ENCODE measurements at regions not wholly inside any gene's neighbourhood (a gene's known extent, or its start where the extent isn't known, plus 50 kb on each side); places are given as distances from the start of the nearest gene placed in this dataset.

DNA sequence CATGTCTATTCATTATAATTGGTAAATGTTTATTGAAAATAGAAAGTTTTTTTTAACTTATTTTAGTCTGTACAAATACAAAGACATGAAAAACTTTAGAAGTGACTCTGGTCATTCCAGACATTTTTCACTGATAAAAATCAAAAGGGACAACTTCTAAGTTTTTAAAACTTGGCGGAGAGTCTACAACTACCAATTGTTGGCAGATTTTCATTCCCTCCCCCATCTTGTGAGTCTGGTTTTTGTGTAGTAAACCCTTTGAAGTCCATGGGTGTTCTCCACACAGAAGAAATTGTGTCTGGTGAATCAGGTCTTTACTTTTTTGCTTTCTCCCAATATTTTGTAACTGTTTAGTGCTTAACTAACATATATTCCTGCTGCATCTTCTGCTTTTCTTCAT lies 336.5 kb downstream of the PDGFC start:
- Histone ChIP-seq H3K4me1 (ENCODE audit: insufficient read depth, low read length) (no peaks in the 10 kb centered on the region), H3K9ac (ENCODE audit: low read depth, low read length) (no peak overlapping the region), H3K4me3 (ENCODE audit: low read depth in 1 of 2, low read length in 2 of 2) (no peak overlapping the region), H2AFZ (ENCODE audit: low read depth, low read length) (no peak overlapping the region), H3K36me3 (ENCODE audit: insufficient read depth, low read length) (no peaks in the 10 kb centered on the region), H3K27ac (ENCODE audit: low read length) (no peak overlapping the region), H3K4me2 (ENCODE audit: insufficient read depth, low read length) (no peak overlapping the region), H3K9me3 (ENCODE audit: insufficient read depth, low read length, severe bottlenecking) (no peaks in the 10 kb centered on the region), H4K20me1 (ENCODE audit: insufficient read depth, low read length) (no peaks in the 10 kb centered on the region), H3K27me3 (ENCODE audit: insufficient read depth, low read length, poor library complexity) (no peaks in the 10 kb centered on the region), H3K79me2 (ENCODE audit: insufficient read depth, low read length) (no peaks in the 10 kb centered on the region)
- TF ChIP-seq, protein P1, sequence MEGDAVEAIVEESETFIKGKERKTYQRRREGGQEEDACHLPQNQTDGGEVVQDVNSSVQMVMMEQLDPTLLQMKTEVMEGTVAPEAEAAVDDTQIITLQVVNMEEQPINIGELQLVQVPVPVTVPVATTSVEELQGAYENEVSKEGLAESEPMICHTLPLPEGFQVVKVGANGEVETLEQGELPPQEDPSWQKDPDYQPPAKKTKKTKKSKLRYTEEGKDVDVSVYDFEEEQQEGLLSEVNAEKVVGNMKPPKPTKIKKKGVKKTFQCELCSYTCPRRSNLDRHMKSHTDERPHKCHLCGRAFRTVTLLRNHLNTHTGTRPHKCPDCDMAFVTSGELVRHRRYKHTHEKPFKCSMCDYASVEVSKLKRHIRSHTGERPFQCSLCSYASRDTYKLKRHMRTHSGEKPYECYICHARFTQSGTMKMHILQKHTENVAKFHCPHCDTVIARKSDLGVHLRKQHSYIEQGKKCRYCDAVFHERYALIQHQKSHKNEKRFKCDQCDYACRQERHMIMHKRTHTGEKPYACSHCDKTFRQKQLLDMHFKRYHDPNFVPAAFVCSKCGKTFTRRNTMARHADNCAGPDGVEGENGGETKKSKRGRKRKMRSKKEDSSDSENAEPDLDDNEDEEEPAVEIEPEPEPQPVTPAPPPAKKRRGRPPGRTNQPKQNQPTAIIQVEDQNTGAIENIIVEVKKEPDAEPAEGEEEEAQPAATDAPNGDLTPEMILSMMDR (IDR thresholded peaks at IDR 0.05; ENCODE audit: borderline replicate concordance, extremely low read depth, low read length, poor library complexity, severe bottlenecking): no peak
- TF ChIP-seq EZH2 (IDR thresholded peaks at IDR 0.05; ENCODE audit: borderline replicate concordance, low read depth, low read length, severe bottlenecking): no peak
- DNase-seq (no peak), ATAC-seq (ENCODE audit: insufficient read depth, low read depth) (no peak)

DNA sequence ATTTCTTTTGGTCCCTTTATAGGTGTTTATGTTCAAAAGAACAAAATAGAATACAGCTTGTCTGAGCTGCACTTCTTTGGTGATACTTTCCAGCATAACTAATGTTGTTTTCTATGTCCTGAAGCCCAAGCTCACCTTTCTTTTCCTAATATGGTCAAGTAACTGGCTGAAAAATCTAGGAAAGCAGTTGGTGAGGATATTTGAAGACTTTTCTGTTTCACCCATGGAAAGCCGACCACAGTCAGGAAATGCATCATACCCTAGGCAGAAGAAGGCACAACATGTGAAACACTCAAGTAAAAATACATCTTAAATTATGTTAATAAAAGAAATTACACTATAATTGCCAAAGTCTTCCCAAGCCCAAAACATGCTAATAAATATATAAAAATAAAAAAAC lies 337.0 kb downstream of the PDGFC start:
- no peaks in the 10 kb centered on the region for H3K9me3 ChIP-seq (ENCODE audit: insufficient read depth, low read length, severe bottlenecking)
- no peak overlapping the region for H3K4me2 ChIP-seq (ENCODE audit: insufficient read depth, low read length)
- H3K36me3 ChIP-seq (ENCODE audit: insufficient read depth, low read length): no peaks in the 10 kb centered on the region
- no peaks in the 10 kb centered on the region for H3K79me2 ChIP-seq (ENCODE audit: insufficient read depth, low read length)
- H4K20me1 ChIP-seq (ENCODE audit: insufficient read depth, low read length): no peaks in the 10 kb centered on the region
- TF ChIP-seq, protein P1 (IDR thresholded peaks at IDR 0.05; ENCODE audit: borderline replicate concordance, extremely low read depth, low read length, poor library complexity, severe bottlenecking): no peak
- no peak overlapping the region for H3K4me3 ChIP-seq (ENCODE audit: low read depth in 1 of 2, low read length in 2 of 2)
- no peak overlapping the region for H3K9ac ChIP-seq (ENCODE audit: low read depth, low read length)
- ATAC-seq (ENCODE audit: insufficient read depth, low read depth) (no peak), DNase-seq (no peak)
- H3K4me1 ChIP-seq (ENCODE audit: insufficient read depth, low read length): no peaks in the 10 kb centered on the region
- H3K27me3 ChIP-seq (ENCODE audit: insufficient read depth, low read length, poor library complexity): no peaks in the 10 kb centered on the region
- H3K27ac ChIP-seq (ENCODE audit: low read length): no peak overlapping the region
- no peak overlapping the region for H2AFZ ChIP-seq (ENCODE audit: low read depth, low read length)

DNA sequence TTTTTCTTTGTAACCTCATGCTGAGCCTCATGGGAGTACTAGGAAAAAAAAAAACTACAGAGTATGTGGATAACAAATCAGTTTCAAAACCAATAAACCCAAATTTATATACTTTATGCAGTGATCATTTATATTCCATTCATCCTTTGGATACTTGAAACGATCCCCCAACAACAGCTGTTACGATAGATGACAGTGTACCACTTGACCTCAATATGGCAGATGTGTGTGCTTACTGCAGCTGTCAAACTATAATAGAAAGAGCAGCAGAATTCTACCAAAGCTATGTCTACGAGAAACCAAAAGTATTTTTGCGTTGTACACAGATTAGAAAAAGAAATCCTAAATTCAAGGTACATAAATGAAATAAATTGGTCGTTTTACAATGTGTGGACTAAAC lies 337.8 kb downstream of the PDGFC start:
- Histone ChIP-seq H3K4me3 (ENCODE audit: low read depth in 1 of 2, low read length in 2 of 2) (no peak overlapping the region), H3K27me3 (ENCODE audit: insufficient read depth, low read length, poor library complexity) (no peaks in the 10 kb centered on the region), H3K9ac (ENCODE audit: low read depth, low read length) (no peak overlapping the region), H3K27ac (ENCODE audit: low read length) (no peak overlapping the region), H2AFZ (ENCODE audit: low read depth, low read length) (no peak overlapping the region), H4K20me1 (ENCODE audit: insufficient read depth, low read length) (no peaks in the 10 kb centered on the region), H3K36me3 (ENCODE audit: insufficient read depth, low read length) (no peaks in the 10 kb centered on the region), H3K9me3 (ENCODE audit: insufficient read depth, low read length, severe bottlenecking) (no peaks in the 10 kb centered on the region), H3K4me1 (ENCODE audit: insufficient read depth, low read length) (no peaks in the 10 kb centered on the region), H3K4me2 (ENCODE audit: insufficient read depth, low read length) (no peak overlapping the region), H3K79me2 (ENCODE audit: insufficient read depth, low read length) (no peaks in the 10 kb centered on the region)
- no peak for ATAC-seq (ENCODE audit: insufficient read depth, low read depth)
- no peak for DNase-seq
- no peak for TF ChIP-seq EZH2 (IDR thresholded peaks at IDR 0.05; ENCODE audit: borderline replicate concordance, low read depth, low read length, severe bottlenecking)
- TF ChIP-seq, protein P1 (IDR thresholded peaks at IDR 0.05; ENCODE audit: borderline replicate concordance, extremely low read depth, low read length, poor library complexity, severe bottlenecking): no peak

DNA sequence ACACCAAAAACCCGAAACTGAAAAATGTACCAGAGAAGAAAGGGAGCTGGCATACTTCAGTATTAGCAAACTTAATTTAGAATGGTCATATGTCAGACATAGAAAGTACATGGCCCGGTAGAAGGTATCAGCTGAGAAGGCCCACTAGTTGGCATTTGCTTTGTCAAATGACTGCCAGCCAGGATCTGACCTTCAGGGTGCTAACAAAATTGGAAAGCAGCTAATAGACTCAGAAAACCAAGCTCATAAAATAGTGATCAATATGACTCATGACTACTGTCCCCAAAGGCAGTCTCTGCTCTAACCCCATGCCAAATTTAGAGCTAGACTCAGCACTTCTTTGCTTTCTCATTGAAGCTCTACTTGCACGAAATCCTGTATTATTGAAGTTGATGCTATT lies 342.7 kb downstream of the PDGFC start:
- Histone ChIP-seq H3K4me2 (ENCODE audit: insufficient read depth, low read length) (no peak overlapping the region), H3K4me1 (ENCODE audit: insufficient read depth, low read length) (no peaks in the 10 kb centered on the region), H2AFZ (ENCODE audit: low read depth, low read length) (no peak overlapping the region), H3K4me3 (ENCODE audit: low read depth in 1 of 2, low read length in 2 of 2) (no peak overlapping the region), H3K27me3 (ENCODE audit: insufficient read depth, low read length, poor library complexity) (no peaks in the 10 kb centered on the region), H3K9me3 (ENCODE audit: insufficient read depth, low read length, severe bottlenecking) (no peaks in the 10 kb centered on the region), H3K27ac (ENCODE audit: low read length) (no peak overlapping the region), H3K36me3 (ENCODE audit: insufficient read depth, low read length) (no peaks in the 10 kb centered on the region), H4K20me1 (ENCODE audit: insufficient read depth, low read length) (no peaks in the 10 kb centered on the region), H3K9ac (ENCODE audit: low read depth, low read length) (no peak overlapping the region), H3K79me2 (ENCODE audit: insufficient read depth, low read length) (no peaks in the 10 kb centered on the region)
- no peak for TF ChIP-seq EZH2 (IDR thresholded peaks at IDR 0.05; ENCODE audit: borderline replicate concordance, low read depth, low read length, severe bottlenecking)
- TF ChIP-seq, protein P1 (IDR thresholded peaks at IDR 0.05; ENCODE audit: borderline replicate concordance, extremely low read depth, low read length, poor library complexity, severe bottlenecking): no peak
- ATAC-seq (ENCODE audit: insufficient read depth, low read depth) (no peak), DNase-seq (no peak)
